ENCODE measurements at regions not wholly inside any gene's neighbourhood (a gene's known extent, or its start where the extent isn't known, plus 50 kb on each side); places are given as distances from the start of the nearest gene placed in this dataset.

DNA sequence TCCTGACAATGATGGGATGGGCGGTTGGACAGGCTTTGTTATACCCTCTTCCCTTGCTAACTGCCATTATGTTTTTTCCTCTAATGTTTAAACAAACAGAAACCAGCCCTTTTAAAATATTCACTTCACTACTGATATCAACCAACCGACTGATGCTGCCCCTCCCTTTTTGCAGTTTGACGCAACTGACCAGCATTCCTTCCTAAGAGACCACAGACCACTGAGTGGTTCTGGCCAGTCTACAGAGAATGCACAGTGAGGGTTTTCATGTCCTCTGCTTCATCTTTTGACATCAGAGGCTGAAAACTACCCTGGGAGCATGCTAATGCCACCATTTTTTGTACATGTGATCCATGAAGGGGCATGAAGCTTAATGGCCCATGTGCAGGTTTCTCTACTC is 85.3 kb downstream of the CYP26B1 start:
- TF ChIP-seq, protein P1, sequence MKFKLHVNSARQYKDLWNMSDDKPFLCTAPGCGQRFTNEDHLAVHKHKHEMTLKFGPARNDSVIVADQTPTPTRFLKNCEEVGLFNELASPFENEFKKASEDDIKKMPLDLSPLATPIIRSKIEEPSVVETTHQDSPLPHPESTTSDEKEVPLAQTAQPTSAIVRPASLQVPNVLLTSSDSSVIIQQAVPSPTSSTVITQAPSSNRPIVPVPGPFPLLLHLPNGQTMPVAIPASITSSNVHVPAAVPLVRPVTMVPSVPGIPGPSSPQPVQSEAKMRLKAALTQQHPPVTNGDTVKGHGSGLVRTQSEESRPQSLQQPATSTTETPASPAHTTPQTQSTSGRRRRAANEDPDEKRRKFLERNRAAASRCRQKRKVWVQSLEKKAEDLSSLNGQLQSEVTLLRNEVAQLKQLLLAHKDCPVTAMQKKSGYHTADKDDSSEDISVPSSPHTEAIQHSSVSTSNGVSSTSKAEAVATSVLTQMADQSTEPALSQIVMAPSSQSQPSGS (IDR thresholded peaks at IDR 0.05; ENCODE audit: low read length), result no peak
- TF ChIP-seq CREB1 (IDR thresholded peaks at IDR 0.05) (no peak), EP300 (IDR thresholded peaks at IDR 0.05; ENCODE audit: borderline replicate concordance in 1 of 2, low read depth in 2 of 2, low read length in 2 of 2) (no peak), KDM5A (IDR thresholded peaks at IDR 0.05; ENCODE audit: low read length) (no peak), MAX (IDR thresholded peaks at IDR 0.05) (no peak), CEBPB (IDR thresholded peaks at IDR 0.05; ENCODE audit: low read depth, low read length) (no peak), ASH2L (IDR thresholded peaks at IDR 0.05; ENCODE audit: low read length) (no peak), EZH2 (IDR thresholded peaks at IDR 0.05; ENCODE audit: low read depth, low read length, severe bottlenecking) (no peak), CHD1 (IDR thresholded peaks at IDR 0.05; ENCODE audit: low read depth, low read length) (no peak), SRF (IDR thresholded peaks at IDR 0.05; ENCODE audit: low read depth, low read length) (no peak), PHF8 (conservative IDR thresholded peaks at IDR 0.05; ENCODE audit: low read depth, low read length) (no peak)
- TF ChIP-seq, protein P2, sequence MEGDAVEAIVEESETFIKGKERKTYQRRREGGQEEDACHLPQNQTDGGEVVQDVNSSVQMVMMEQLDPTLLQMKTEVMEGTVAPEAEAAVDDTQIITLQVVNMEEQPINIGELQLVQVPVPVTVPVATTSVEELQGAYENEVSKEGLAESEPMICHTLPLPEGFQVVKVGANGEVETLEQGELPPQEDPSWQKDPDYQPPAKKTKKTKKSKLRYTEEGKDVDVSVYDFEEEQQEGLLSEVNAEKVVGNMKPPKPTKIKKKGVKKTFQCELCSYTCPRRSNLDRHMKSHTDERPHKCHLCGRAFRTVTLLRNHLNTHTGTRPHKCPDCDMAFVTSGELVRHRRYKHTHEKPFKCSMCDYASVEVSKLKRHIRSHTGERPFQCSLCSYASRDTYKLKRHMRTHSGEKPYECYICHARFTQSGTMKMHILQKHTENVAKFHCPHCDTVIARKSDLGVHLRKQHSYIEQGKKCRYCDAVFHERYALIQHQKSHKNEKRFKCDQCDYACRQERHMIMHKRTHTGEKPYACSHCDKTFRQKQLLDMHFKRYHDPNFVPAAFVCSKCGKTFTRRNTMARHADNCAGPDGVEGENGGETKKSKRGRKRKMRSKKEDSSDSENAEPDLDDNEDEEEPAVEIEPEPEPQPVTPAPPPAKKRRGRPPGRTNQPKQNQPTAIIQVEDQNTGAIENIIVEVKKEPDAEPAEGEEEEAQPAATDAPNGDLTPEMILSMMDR (IDR thresholded peaks at IDR 0.05; ENCODE audit: control extremely low read depth in 1 of 3, insufficient read depth in 1 of 3, low read depth in 1 of 3, low read length in 3 of 3), result no peak
- TF ChIP-seq, protein P3, sequence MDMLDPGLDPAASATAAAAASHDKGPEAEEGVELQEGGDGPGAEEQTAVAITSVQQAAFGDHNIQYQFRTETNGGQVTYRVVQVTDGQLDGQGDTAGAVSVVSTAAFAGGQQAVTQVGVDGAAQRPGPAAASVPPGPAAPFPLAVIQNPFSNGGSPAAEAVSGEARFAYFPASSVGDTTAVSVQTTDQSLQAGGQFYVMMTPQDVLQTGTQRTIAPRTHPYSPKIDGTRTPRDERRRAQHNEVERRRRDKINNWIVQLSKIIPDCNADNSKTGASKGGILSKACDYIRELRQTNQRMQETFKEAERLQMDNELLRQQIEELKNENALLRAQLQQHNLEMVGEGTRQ (IDR thresholded peaks at IDR 0.05; ENCODE audit: low read length), result no peak
